Prostate gland (tissue), 2 donors: ENCODE measurements at regions not wholly inside any gene's neighbourhood (a gene's known extent, or its start where the extent isn't known, plus 50 kb on each side); places are given as distances from the start of the nearest gene placed in this dataset.

Experiments used
- DNase-seq: peaks from one replicate; pipeline ENCODE4 v3.0.0-alpha.2; 2019; ENCODE audit warnings: low spot score
- H3K27ac ChIP-seq, 2 donors: fragments of 200-600 bp; sonication (generic); 2 replicates each; pipeline ENCODE4 v1.5.1; 2017 to 2019
- H3K27me3 ChIP-seq: fragments of 200-600 bp; sonication (generic); replicated peaks from 2 replicates; pipeline ENCODE4 v1.5.1; 2019; ENCODE audit not compliant: insufficient read depth
- H3K36me3 ChIP-seq, 2 donors: fragments of 200-600 bp; sonication (generic); 1 replicate in 1 of 2; 2 replicates in 1 of 2; pipeline versions ENCODE4 v1.5.1 to v1.8.1; 2017 to 2019
- H3K4me1 ChIP-seq: fragments of 200-600 bp; sonication (generic); replicated peaks from 2 replicates; pipeline ENCODE4 v1.5.1; 2019
- H3K4me3 ChIP-seq, 2 donors: fragments of 200-600 bp; sonication (generic); 2 replicates each; pipeline ENCODE4 v1.5.1; 2017 to 2019
- H3K9me3 ChIP-seq: fragments of 200-600 bp; sonication (generic); 2 replicates; pipeline ENCODE4 v1.5.1; 2017
- POLR2A ChIP-seq: fragments of 450-650 bp; IDR thresholded peaks from one replicate; pipeline ENCODE4 v1.6.1; 2016; ENCODE audit warnings: antibody characterized with exemption, mild to moderate bottlenecking
- POLR2AphosphoS5 ChIP-seq: sonication (generic); formaldehyde crosslinking; IDR thresholded peaks from one replicate; pipeline ENCODE4 v1.6.1; 2017; ENCODE audit warnings: antibody characterized with exemption
- WGBS: methylation state at CpG from one replicate; pipeline ENCODE4 v1.1.5; 2018; 5-methylcytosine and 5-hydroxymethylcytosine counted together
- intact Hi-C: fragments of 100-400 bp; cut with DNase I; formaldehyde crosslinking; loops from one replicate; pipeline ENCODE4 v1.14.2; 2022
- TF ChIP-seq, protein P1 (sequence below), 4 experiments: fragments of 200-600 bp in 2 of 4; fragments of 450-650 bp in 2 of 4; sonication (generic) in 2 of 4; IDR thresholded peaks; 1 replicate in 3 of 4; 2 replicates in 1 of 4; pipeline ENCODE4 v1.5.1; 2016 to 2019; ENCODE audit warnings: antibody characterized with exemption in 4 of 4, mild to moderate bottlenecking in 2 of 4, moderate library complexity in 2 of 4

DNA sequence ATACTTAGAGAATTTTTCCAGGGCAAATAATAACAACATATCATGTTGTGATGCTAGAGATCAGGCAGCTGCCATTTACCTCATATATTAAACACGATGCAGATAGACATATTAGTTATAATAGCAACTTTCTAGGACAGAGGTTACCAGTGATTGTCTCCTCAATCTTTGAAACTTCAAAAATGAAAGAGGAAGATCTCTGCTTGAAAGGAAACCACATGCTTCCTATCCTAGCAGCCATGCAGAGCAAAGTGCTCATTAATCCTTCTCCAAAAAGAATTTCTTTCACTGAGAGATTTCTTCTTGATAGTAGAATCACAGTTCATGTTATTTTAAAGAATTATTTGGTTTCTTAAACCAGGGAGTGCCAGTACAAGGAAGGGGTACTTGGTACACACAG is 317.2 kb downstream of the CPS1 start:
- intact Hi-C loops, result no loop called here
- Histone ChIP-seq H3K27me3 (no peaks in the 10 kb centered on the region), H3K27ac (no peak overlapping the region), H3K9me3 (no peaks in the 10 kb centered on the region), H3K36me3 (no peaks in the 10 kb centered on the region), H3K4me1 (no peaks in the 10 kb centered on the region), H3K4me3 (no peak overlapping the region)
- 62% methylated on average over 1 of the region's 1 CpG for WGBS
- TF ChIP-seq POLR2A, result no peak
- TF ChIP-seq, protein P1, sequence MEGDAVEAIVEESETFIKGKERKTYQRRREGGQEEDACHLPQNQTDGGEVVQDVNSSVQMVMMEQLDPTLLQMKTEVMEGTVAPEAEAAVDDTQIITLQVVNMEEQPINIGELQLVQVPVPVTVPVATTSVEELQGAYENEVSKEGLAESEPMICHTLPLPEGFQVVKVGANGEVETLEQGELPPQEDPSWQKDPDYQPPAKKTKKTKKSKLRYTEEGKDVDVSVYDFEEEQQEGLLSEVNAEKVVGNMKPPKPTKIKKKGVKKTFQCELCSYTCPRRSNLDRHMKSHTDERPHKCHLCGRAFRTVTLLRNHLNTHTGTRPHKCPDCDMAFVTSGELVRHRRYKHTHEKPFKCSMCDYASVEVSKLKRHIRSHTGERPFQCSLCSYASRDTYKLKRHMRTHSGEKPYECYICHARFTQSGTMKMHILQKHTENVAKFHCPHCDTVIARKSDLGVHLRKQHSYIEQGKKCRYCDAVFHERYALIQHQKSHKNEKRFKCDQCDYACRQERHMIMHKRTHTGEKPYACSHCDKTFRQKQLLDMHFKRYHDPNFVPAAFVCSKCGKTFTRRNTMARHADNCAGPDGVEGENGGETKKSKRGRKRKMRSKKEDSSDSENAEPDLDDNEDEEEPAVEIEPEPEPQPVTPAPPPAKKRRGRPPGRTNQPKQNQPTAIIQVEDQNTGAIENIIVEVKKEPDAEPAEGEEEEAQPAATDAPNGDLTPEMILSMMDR (IDR thresholded peaks at IDR 0.05), result no peak
- no peak for TF ChIP-seq POLR2AphosphoS5
- DNase-seq, result no peak

DNA sequence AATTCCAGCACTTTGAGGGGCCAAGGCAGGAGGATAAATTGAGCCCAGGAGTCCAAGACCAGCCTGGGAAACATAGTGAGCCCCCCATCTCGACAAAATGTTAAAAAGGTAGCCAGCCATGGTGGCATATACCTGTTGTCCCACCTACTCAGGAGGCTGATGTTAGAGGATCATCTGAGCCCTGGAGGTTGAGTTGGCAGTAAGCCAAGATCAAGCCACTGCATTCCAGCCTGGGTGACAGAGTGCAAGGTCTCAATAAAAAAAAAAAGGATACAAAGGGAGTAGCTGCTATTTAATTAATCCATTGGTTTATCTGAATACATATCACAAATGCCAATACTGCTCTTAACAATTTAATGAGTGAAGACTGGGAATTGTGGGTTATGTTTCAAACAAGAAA is 327.8 kb downstream of the CPS1 start:
- no peak for DNase-seq
- H3K4me3 ChIP-seq, result no peak overlapping the region
- no peaks in the 10 kb centered on the region for H3K27me3 ChIP-seq
- WGBS, result 100% methylated on average over 1 of the region's 1 CpG
- H3K27ac ChIP-seq, result no peak overlapping the region
- intact Hi-C loops, result no loop called here
- H3K9me3 ChIP-seq, result no peaks in the 10 kb centered on the region
- H3K36me3 ChIP-seq, result no peaks in the 10 kb centered on the region
- no peak for TF ChIP-seq POLR2AphosphoS5
- TF ChIP-seq, protein P1 (IDR thresholded peaks at IDR 0.05), result no peak
- TF ChIP-seq POLR2A, result no peak
- no peaks in the 10 kb centered on the region for H3K4me1 ChIP-seq

DNA sequence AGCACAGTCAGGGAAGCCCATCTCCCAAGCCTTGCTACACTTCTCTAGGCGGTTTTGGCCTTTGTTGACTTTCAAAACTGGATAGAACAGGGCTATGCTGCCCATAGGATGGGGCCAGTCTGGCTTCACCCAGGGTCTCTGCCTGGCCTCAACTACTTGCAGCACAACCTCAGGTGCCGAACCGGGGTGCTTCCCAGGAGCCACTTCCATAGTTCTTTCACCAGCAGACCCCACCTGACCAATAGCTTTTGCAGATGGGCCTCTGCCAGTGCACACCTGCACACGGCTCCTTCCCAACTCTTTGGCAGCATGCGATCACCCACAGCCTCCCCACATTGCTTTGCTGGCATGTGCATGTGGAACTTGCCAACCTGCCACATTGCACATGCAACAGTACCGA is 331.6 kb downstream of the CPS1 start:
- H3K9me3 ChIP-seq, result no peaks in the 10 kb centered on the region
- H3K4me1 ChIP-seq, result no peaks in the 10 kb centered on the region
- H3K4me3 ChIP-seq, result no peak overlapping the region
- H3K36me3 ChIP-seq, result no peaks in the 10 kb centered on the region
- H3K27me3 ChIP-seq, result no peaks in the 10 kb centered on the region
- no peak for TF ChIP-seq POLR2AphosphoS5
- no peak for TF ChIP-seq POLR2A
- TF ChIP-seq, protein P1 (IDR thresholded peaks at IDR 0.05), result no peak
- 91% methylated on average over 6 of the region's 6 CpGs for WGBS
- no peak for DNase-seq
- intact Hi-C loops, result no loop called here
- no peak overlapping the region for H3K27ac ChIP-seq

DNA sequence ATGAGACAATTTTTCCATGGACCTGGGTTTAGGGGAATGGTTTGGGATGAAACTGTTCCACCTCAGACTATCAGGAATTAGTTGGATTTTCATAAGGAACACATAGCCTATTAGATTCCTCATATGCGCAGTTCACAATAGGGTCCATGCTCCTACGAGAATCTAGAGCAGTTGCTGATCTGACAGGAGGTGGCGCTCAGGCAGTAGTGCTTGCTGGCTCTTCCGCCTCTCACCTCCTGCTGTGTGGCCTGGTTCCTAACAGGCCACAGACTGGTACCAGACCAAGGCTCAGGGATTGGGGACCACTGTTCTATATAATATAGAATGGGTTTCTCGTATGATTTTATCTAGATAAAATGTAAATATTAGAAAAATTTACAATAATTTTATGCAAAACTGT is 338.7 kb downstream of the CPS1 start:
- 78% methylated on average over 5 of the region's 5 CpGs for WGBS
- Histone ChIP-seq H3K27ac (no peak overlapping the region), H3K27me3 (no peaks in the 10 kb centered on the region), H3K4me1 (no peaks in the 10 kb centered on the region), H3K9me3 (no peaks in the 10 kb centered on the region), H3K36me3 (no peaks in the 10 kb centered on the region), H3K4me3 (no peak overlapping the region)
- intact Hi-C loops, result no loop called here
- no peak for DNase-seq
- TF ChIP-seq POLR2A, result no peak
- TF ChIP-seq POLR2AphosphoS5, result no peak
- TF ChIP-seq, protein P1 (IDR thresholded peaks at IDR 0.05), result no peak

DNA sequence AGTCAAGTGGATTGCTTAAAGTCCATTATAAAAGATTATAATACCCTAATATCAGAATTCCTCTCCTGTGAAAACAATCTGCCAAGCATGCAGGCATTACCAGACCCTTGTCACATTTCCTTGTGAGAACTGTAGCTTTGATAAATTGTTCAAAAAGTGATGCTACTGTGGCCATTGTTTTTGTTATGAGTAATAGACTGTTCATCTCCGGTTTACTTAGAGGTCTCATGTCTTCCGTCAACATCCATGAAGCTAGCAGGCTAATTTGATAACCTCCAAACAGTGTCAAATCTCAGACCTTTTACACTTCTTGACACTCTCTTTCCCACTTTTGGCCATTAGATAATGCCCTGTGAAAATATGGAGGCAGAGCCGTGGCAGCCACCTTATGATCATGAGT is 342.7 kb downstream of the CPS1 start:
- Histone ChIP-seq H3K4me3 (no peak overlapping the region), H3K9me3 (no peaks in the 10 kb centered on the region), H3K27me3 (no peaks in the 10 kb centered on the region), H3K4me1 (no peaks in the 10 kb centered on the region), H3K27ac (no peak overlapping the region), H3K36me3 (no peaks in the 10 kb centered on the region)
- intact Hi-C loops, result no loop called here
- TF ChIP-seq POLR2AphosphoS5, result no peak
- TF ChIP-seq, protein P1 (IDR thresholded peaks at IDR 0.05), result no peak
- TF ChIP-seq POLR2A, result no peak
- WGBS, result 56% methylated on average over 3 of the region's 3 CpGs
- no peak for DNase-seq
